Endothelial cell of hepatic sinusoid (primary cell): ENCODE measurements at regions not wholly inside any gene's neighbourhood (a gene's known extent, or its start where the extent isn't known, plus 50 kb on each side); places are given as distances from the start of the nearest gene placed in this dataset.

ENCODE experiments used
- in situ Hi-C: cut with HindIII; loops from 2 replicates; pipeline ENCODE4 v1.10.0; 2017; ENCODE audit warnings: low sequenced_read_pairs

- in situ Hi-C loops: loop anchor here (10.0 kb wide), 1 partner anchor 81 kb away; no protein-coding TSS in a partner anchor
Measured at GRCh38 chr1:115233598-115233997, 104.5 kb downstream of the NGF start.

GRCh38 chr1:115230281-115230680 is 107.8 kb downstream of the NGF start:
- in situ Hi-C loops: loop anchor here (10.0 kb wide), 1 partner anchor 85 kb away; no protein-coding TSS in a partner anchor

GRCh38 chr1:115229016-115229415 is 109.0 kb downstream of the NGF start:
- in situ Hi-C loops: no loop called here

GRCh38 chr1:115228191-115228590 is 109.9 kb downstream of the NGF start:
- in situ Hi-C loops: no loop called here

GRCh38 chr1:115227346-115228082 is 110.5 kb downstream of the NGF start:
- in situ Hi-C loops: no loop called here

GRCh38 chr1:115225993-115226685 is 111.9 kb downstream of the NGF start:
- in situ Hi-C loops: no loop called here

GRCh38 chr1:115224636-115225035 is 113.4 kb downstream of the NGF start:
- in situ Hi-C loops: no loop called here

- in situ Hi-C loops: no loop called here
Measured at GRCh38 chr1:115222616-115223402, 115.2 kb downstream of the NGF start.

- in situ Hi-C loops: no loop called here
Measured at GRCh38 chr1:115220340-115221270, 117.4 kb downstream of the NGF start.

GRCh38 chr1:115219927-115220326 is 118.1 kb downstream of the NGF start:
- in situ Hi-C loops: no loop called here

- in situ Hi-C loops: no loop called here
Measured at GRCh38 chr1:115218699-115219098, 119.3 kb downstream of the NGF start.

GRCh38 chr1:115218034-115218405 is 120.0 kb downstream of the NGF start:
- in situ Hi-C loops: no loop called here

GRCh38 chr1:115217150-115218033 is 120.7 kb downstream of the NGF start:
- in situ Hi-C loops: no loop called here

- in situ Hi-C loops: no loop called here
Measured at GRCh38 chr1:115215703-115216521, 122.1 kb downstream of the NGF start.

GRCh38 chr1:115215110-115215509 is 122.9 kb downstream of the NGF start:
- in situ Hi-C loops: no loop called here

GRCh38 chr1:115214098-115214497 is 124.0 kb downstream of the NGF start:
- in situ Hi-C loops: no loop called here

- in situ Hi-C loops: no loop called here
Measured at GRCh38 chr1:115213130-115213529, 123.8 kb upstream of the TSPAN2 start.

GRCh38 chr1:115211071-115211745 is 121.9 kb upstream of the TSPAN2 start:
- in situ Hi-C loops: no loop called here
